GM12878 (cell line): ENCODE measurements at regions not wholly inside any gene's neighbourhood (a gene's known extent, or its start where the extent isn't known, plus 50 kb on each side); places are given as distances from the start of the nearest gene placed in this dataset.

ENCODE experiments used
- ATAC-seq: fragments of 200-7000 bp; cut with Tn5 transposase; 3 replicates; pipeline ENCODE4 v1.9.1; 2020; ENCODE audit warnings: mild to moderate bottlenecking, moderate library complexity
- BruUV-seq: library from RNA; stranded (reverse); fragments of 400-500 nt; replicated peaks from 2 replicates; lab custom pipeline; 2021; lab: Mats Ljungman, UMichigan
- CTCF ChIA-PET: fragments of 300-600 bp; sonication (Branson Sonifier 250); formaldehyde crosslinking; extraction: SDS; loops from one replicate; lab custom pipeline; 2021; ENCODE audit warnings: inconsistent platforms; lab: Yijun Ruan, JAX
- POLR2A ChIA-PET: fragments of 350-600 bp; formaldehyde crosslinking; extraction: SDS; loops from one replicate; lab custom pipeline; 2021; ENCODE audit warnings: inconsistent platforms; lab: Charles Lee
- RAD21 ChIA-PET: fragments of 300-600 bp; sonication (Branson Sonifier 250); formaldehyde crosslinking; loops from one replicate; lab custom pipeline; 2023; ENCODE audit warnings: antibody characterized with exemption; ENCODE audit not compliant: unreplicated experiment; lab: Charles Lee
- SMC1A ChIA-PET: fragments of 300-600 bp; sonication (Branson Sonifier 250); formaldehyde crosslinking; loops from one replicate; lab custom pipeline; 2023; ENCODE audit not compliant: unreplicated experiment, uncharacterized antibody; lab: Charles Lee
- DNase-seq: peaks from one replicate; pipeline ENCODE4 v3.0.0-alpha.2; 2011; ENCODE audit warnings: low read depth, low spot score
- FAIRE-seq: peaks from 3 replicates; lab custom pipeline; 2011; peaks lifted over from hg19 to GRCh38; lab: Jason Lieb, UNC
- H2AFZ ChIP-seq: 2 replicates; pipeline ENCODE4 v1.6.0; 2011; ENCODE audit warnings: low read depth, low read length, control low read depth; ENCODE audit not compliant: control insufficient read depth
- H3K27ac ChIP-seq: 2 replicates; pipeline ENCODE4 v1.5.1; 2011; ENCODE audit warnings: control low read depth; ENCODE audit not compliant: control insufficient read depth, insufficient read depth
- H3K27me3 ChIP-seq, 2 experiments: replicated peaks in 1 of 2; 2 replicates each; pipeline versions ENCODE4 v1.6.0 to v1.6.1; 2011; ENCODE audit warnings: low read length in 1 of 2; ENCODE audit not compliant: control insufficient read depth in 2 of 2, insufficient read depth in 2 of 2
- H3K36me3 ChIP-seq, 2 experiments: 2 replicates each; pipeline ENCODE4 v1.5.1; 2011; ENCODE audit warnings: low read length in 1 of 2; ENCODE audit not compliant: control insufficient read depth in 2 of 2, insufficient read depth in 2 of 2
- H3K4me1 ChIP-seq: 2 replicates; pipeline ENCODE4 v1.6.1; 2011; ENCODE audit warnings: mild to moderate bottlenecking, low read length, moderate library complexity, mixed read lengths; ENCODE audit not compliant: control insufficient read depth, insufficient read depth
- H3K4me2 ChIP-seq: 2 replicates; pipeline ENCODE4 v1.6.0; 2011; ENCODE audit warnings: control low read depth; ENCODE audit not compliant: control insufficient read depth, insufficient read depth
- H3K4me3 ChIP-seq: fragments of 200-600 bp; sonication (generic); 2 replicates; pipeline ENCODE4 v1.5.1; 2016
- H3K79me2 ChIP-seq: 2 replicates; pipeline ENCODE4 v1.6.0; 2011; ENCODE audit warnings: low read length; ENCODE audit not compliant: control insufficient read depth, insufficient read depth
- H3K9ac ChIP-seq: 2 replicates; pipeline ENCODE4 v1.8.0; 2011; ENCODE audit warnings: low read length, control low read depth, mixed read lengths; ENCODE audit not compliant: control insufficient read depth, insufficient read depth
- H3K9me3 ChIP-seq: replicated peaks from 3 replicates; pipeline ENCODE4 v1.5.1; 2011; ENCODE audit warnings: mild to moderate bottlenecking, low read length; ENCODE audit not compliant: control insufficient read depth, insufficient read depth
- H4K20me1 ChIP-seq: 2 replicates; pipeline ENCODE4 v1.6.0; 2011; ENCODE audit not compliant: control insufficient read depth, insufficient read depth
- ASH2L ChIP-seq: fragments of 300-600, 200-600 bp; sonication (generic); IDR thresholded peaks from 2 replicates; pipeline ENCODE4 v1.6.1; 2017; ENCODE audit warnings: low read depth, mild to moderate bottlenecking, borderline replicate concordance
- BHLHE40 ChIP-seq, 2 experiments: fragments of 450-650 bp in 1 of 2; IDR thresholded peaks; 2 replicates each; pipeline ENCODE4 v1.6.1; 2011 to 2017; ENCODE audit warnings: low read depth in 2 of 2, borderline replicate concordance in 1 of 2, improper control_type of control experiment in 1 of 2, low read length in 1 of 2, mild to moderate bottlenecking in 1 of 2
- ELK1 ChIP-seq: IDR thresholded peaks from 2 replicates; pipeline ENCODE4 v1.6.1; 2012; ENCODE audit warnings: low read depth, low read length, improper control_type of control experiment
- ESRRA ChIP-seq: IDR thresholded peaks from 2 replicates; pipeline ENCODE4 v1.6.1; 2012; ENCODE audit warnings: mild to moderate bottlenecking, low read length, improper control_type of control experiment
- FOS ChIP-seq: IDR thresholded peaks from 3 replicates; pipeline ENCODE4 v1.6.1; 2011; ENCODE audit warnings: borderline replicate concordance; ENCODE audit not compliant: insufficient read length; ENCODE audit errors: extremely low read depth
- HDGF ChIP-seq: fragments of 450-650 bp; IDR thresholded peaks from 2 replicates; pipeline ENCODE4 v1.6.1; 2016; ENCODE audit warnings: antibody characterized with exemption
- NR2C2 ChIP-seq: IDR thresholded peaks from 2 replicates; pipeline ENCODE4 v1.6.1; 2011; ENCODE audit warnings: borderline replicate concordance, low read depth; ENCODE audit not compliant: control insufficient read depth, insufficient read length
- NRF1 ChIP-seq: conservative IDR thresholded peaks from 2 replicates; pipeline ENCODE4 v1.6.1; 2011; ENCODE audit warnings: mild to moderate bottlenecking, low read depth, low read length, improper control_type of control experiment
- SMARCA5 ChIP-seq: fragments of 450-650 bp; IDR thresholded peaks from 2 replicates; pipeline ENCODE4 v1.6.1; 2017; ENCODE audit warnings: mild to moderate bottlenecking
- SRF ChIP-seq, 2 experiments: IDR thresholded peaks; 2 replicates each; pipeline ENCODE4 v1.6.1; 2011; ENCODE audit warnings: low read depth in 2 of 2, low read length in 2 of 2, mild to moderate bottlenecking in 1 of 2, moderate library complexity in 1 of 2
- TARDBP ChIP-seq: IDR thresholded peaks from 2 replicates; pipeline ENCODE4 v1.6.1; 2016; ENCODE audit warnings: borderline replicate concordance
- TCF12 ChIP-seq: IDR thresholded peaks from 2 replicates; pipeline ENCODE4 v1.6.1; 2011; ENCODE audit warnings: low read depth, mild to moderate bottlenecking, low read length
- WRNIP1 ChIP-seq: IDR thresholded peaks from 2 replicates; pipeline ENCODE4 v1.6.1; 2011; ENCODE audit warnings: low read depth, low read length, improper control_type of control experiment, borderline replicate concordance
- ZBTB33 ChIP-seq: fragments of 450-650 bp; IDR thresholded peaks from 2 replicates; pipeline ENCODE4 v1.6.1; 2017; ENCODE audit warnings: mild to moderate bottlenecking
- ZNF622 ChIP-seq: fragments of 450-650 bp; IDR thresholded peaks from 2 replicates; pipeline ENCODE4 v1.6.1; 2017; ENCODE audit warnings: mild to moderate bottlenecking, inconsistent platforms
- ZSCAN29 ChIP-seq: fragments of 450-650 bp; IDR thresholded peaks from 2 replicates; pipeline ENCODE4 v1.6.1; 2017; ENCODE audit warnings: mild to moderate bottlenecking, moderate library complexity
- WGBS: methylation state at CpG from one replicate; pipeline ENCODE4 v1.1.6; 2016; ENCODE audit warnings: low lambda C conversion rate; ENCODE audit not compliant: insufficient replicate concordance, insufficient coverage; ENCODE audit errors: missing lambda C conversion rate; 5-methylcytosine and 5-hydroxymethylcytosine counted together
- in situ Hi-C: fragments of 300-500 bp; cut with MboI; formaldehyde crosslinking; loops from 9 replicates; pipeline ENCODE4 v1.14.3; 2018; ENCODE audit warnings: mixed read lengths
- intact Hi-C: fragments of 100-400 bp; cut with micrococcal nuclease; formaldehyde crosslinking; loops from one replicate; pipeline ENCODE4 v1.14.2; 2022; ENCODE audit not compliant: unreplicated experiment
- TF ChIP-seq, protein P1 (sequence below): fragments of 450-650 bp; IDR thresholded peaks from 2 replicates; pipeline ENCODE4 v1.6.1; 2016; ENCODE audit warnings: mild to moderate bottlenecking

DNA sequence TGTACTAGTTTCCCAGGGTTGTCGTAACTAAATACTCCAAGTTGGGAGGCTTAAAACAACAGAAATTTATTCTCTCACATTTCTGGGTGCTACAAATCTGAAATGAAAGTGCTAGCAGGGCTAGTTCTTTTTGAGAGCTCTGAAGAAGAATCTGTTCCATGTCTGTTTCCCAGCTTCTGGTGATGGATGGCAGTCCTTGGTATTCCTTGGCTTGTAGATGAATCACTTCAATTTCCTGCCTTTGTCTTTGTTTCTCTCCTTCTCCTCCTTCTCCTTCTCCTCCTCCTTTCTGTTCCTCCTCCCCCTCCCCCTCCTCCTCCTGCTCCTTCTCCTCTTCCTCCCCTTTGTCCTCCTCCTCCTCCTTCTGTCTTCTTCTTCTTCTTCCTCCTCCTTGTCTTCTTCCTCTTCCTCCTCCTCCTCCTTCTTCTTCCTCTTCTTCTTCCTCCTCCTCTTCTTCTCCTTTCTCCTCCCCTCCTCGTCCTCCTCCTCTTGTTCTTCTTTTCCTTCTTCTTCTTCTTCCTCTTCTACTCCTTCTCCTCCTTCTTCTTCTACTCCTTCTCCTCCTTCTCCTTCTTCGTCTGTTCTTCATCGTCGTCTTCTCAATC lies 104.7 kb upstream of the ANKRD55 start:
- H2AFZ ChIP-seq: no peak overlapping the region
- POLR2A ChIA-PET: no interaction called here

More for the DNA sequence above, 104.7 kb upstream of the ANKRD55 start:
- FAIRE-seq (no peak), ATAC-seq (no peak), DNase-seq (no peak)
- H3K4me3 ChIP-seq: no peak overlapping the region
- H3K79me2 ChIP-seq: no peaks in the 10 kb centered on the region
- peaks cover 10% of the 10 kb centered on the region; the same call in 2 of the 3 replicates for H3K9me3 ChIP-seq
- no peaks in the 10 kb centered on the region for H3K27me3 ChIP-seq
- 64% methylated on average over 5 of the region's 5 CpGs for WGBS
- intact Hi-C loops: no loop called here
- no peaks in the 10 kb centered on the region for H3K4me1 ChIP-seq
- TF ChIP-seq TARDBP: no peak
- no peak for TF ChIP-seq NRF1
- no peak for TF ChIP-seq TCF12
- no peak for TF ChIP-seq BHLHE40 (IDR thresholded peaks at IDR 0.05; ENCODE audit: borderline replicate concordance in 1 of 2, low read depth in 2 of 2, low read length in 1 of 2)
- TF ChIP-seq ASH2L: no peak
- TF ChIP-seq ELK1: no peak
- TF ChIP-seq, protein P1, sequence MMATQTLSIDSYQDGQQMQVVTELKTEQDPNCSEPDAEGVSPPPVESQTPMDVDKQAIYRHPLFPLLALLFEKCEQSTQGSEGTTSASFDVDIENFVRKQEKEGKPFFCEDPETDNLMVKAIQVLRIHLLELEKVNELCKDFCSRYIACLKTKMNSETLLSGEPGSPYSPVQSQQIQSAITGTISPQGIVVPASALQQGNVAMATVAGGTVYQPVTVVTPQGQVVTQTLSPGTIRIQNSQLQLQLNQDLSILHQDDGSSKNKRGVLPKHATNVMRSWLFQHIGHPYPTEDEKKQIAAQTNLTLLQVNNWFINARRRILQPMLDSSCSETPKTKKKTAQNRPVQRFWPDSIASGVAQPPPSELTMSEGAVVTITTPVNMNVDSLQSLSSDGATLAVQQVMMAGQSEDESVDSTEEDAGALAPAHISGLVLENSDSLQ: no peak
- no peak for TF ChIP-seq ESRRA
- TF ChIP-seq NR2C2: no peak
- no peak for TF ChIP-seq HDGF
- no peak for TF ChIP-seq WRNIP1
- no peak for TF ChIP-seq FOS
- TF ChIP-seq SMARCA5: no peak
- TF ChIP-seq ZNF622: no peak
- no peak for TF ChIP-seq ZBTB33
- no peak for TF ChIP-seq SRF (IDR thresholded peaks at IDR 0.05; ENCODE audit: low read depth in 2 of 2, low read length in 2 of 2)
- TF ChIP-seq ZSCAN29: no peak
- H3K27ac ChIP-seq: no peak overlapping the region
- CTCF ChIA-PET: interaction anchor here (1.1 to 1.8 kb wide), 3 partner anchors 9 to 501 kb away, joined by 3 to 4 read pairs (median 4); no protein-coding TSS in a partner anchor
- no peak overlapping the region for H3K4me2 ChIP-seq
- SMC1A ChIA-PET: interaction anchor here (0.8 to 1.5 kb wide), 3 partner anchors 71 to 524 kb away, joined by 3 to 5 read pairs (median 3); no protein-coding TSS in a partner anchor
- in situ Hi-C loops: no loop called here
- no peaks in the 10 kb centered on the region for H4K20me1 ChIP-seq
- no peak overlapping the region for H3K9ac ChIP-seq
- RAD21 ChIA-PET: no interaction called here
- H3K36me3 ChIP-seq: no peaks in the 10 kb centered on the region
- no TSS peak for BruUV-seq
